NCI-H69 (cell line): ENCODE measurements at regions not wholly inside any gene's neighbourhood (a gene's known extent, or its start where the extent isn't known, plus 50 kb on each side); places are given as distances from the start of the nearest gene placed in this dataset.
"Not testable (repeated sequence)": the region's sequence is repeated elsewhere in the genome, so short reads cannot be mapped to it uniquely, and the experiment has no call there.

Experiments used
- DNase-seq: peaks from one replicate; lab custom pipeline; 2025; lab: John Stamatoyannopoulos, UW

DNA sequence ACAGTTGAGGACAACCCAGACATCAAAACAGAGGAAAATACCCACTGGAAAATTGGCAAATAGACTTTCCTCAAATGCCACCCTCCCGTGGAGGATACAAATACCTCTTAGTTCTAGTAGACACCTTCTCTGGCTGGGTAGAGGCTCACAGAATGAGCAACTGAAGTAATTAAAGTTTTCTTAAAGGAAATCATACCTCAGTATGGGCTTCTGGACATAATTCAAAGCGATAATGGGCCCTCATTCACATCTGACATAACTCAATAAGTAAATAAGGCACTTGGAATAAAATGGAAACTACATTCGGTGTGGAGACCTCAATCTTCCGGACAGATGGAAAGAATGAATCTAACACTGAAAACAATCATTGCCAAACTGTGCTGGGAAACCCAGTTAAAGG lies 115.2 kb upstream of the PLCL2 start:
- no peak for DNase-seq

DNA sequence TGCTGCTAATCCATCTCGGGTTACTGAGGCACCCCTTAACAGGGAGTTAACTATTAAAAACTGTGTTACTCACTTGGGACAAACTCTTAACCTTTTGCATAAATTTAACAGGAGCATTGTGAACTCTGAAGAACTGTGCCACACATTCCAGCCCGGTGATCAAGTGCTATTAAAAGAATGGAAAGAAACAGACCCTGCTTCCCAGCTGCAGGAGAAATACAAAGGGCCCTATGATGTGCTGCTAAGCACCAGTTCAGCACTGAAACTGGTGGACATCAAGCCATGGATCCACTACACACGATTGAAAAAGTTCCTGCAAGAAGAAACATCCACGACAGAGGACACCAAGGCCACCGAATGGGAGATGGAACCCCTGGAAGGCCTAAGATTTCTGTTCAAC lies 114.7 kb upstream of the PLCL2 start:
- DNase-seq: no peak

DNA sequence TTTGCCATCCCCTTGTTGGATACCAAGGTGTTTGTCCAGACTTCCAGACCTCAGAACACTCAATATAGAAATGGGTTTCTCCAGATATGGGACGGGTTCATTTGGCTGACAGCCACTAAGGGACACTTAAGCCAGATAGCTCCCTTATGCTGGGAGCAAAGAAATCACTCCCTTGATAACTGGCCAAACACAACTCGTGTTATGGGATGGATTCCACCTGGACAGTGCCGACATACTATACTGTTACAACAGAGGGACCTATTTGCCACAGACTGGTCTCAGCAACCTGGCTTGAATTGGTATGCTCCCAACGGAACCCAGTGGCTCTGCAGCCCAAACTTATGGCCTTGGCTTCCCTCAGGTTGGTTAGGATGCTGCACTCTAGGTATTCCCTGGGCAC lies 114.0 kb upstream of the PLCL2 start:
- no peak for DNase-seq

DNA sequence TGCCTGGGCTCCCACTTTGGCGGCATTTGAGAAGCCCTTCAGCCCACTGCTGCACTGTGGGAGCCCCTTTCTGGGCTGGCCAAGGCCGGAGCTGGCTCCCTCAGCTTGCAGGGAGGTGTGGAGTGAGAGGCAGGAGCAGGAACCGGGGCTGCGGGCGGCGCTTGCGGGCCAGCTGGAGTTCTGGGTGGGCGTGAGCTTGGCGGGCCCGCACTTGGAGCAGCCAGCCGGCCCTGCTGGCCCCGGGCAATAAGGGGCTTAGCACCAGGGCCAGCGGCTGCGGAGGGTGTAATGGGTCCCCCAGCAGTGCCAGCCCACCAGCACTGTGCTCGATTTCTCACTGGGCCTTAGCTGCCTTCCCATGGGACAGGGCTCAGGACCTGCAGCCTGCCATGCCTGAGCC lies 111.2 kb upstream of the PLCL2 start:
- DNase-seq: not testable (repeated sequence)

DNA sequence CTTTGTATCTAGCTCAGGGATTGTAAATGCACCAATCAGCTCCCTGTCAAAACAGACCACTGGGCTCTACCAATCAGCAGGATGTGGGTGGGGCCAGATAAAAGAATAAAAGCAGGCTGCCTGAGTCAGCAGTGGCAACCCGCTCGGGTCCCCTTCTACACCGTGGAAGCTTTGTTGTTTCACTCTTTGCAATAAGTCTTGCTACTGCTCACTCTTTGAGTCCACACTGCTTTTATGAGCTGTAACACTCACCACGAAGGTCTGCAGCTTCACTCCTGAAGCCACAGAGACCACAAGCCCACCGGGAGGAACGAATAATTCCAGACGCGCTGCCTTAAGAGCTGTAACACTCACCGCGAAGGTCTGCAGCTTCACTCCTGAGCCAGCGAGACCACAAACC lies 110.2 kb upstream of the PLCL2 start:
- DNase-seq: not testable (repeated sequence)

DNA sequence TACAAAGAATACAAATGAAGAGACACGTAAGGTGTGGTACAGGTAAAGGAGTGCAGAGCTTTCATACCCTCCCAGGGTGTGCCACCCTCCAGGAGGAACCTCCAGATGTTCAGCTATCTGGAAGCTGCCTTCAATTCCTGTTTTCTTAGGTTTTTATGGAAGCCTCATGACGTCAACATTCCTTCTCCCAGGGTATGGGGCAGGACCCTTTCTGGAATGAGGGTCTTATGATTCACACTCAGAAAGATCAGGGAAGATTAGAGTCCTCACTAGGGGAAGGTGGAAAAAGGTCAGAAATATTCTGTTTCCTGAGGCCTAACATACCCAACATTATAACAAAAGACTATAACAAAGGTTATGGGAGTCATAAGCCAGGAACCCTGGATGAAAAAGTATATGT lies 99.8 kb upstream of the PLCL2 start:
- no peak for DNase-seq

DNA sequence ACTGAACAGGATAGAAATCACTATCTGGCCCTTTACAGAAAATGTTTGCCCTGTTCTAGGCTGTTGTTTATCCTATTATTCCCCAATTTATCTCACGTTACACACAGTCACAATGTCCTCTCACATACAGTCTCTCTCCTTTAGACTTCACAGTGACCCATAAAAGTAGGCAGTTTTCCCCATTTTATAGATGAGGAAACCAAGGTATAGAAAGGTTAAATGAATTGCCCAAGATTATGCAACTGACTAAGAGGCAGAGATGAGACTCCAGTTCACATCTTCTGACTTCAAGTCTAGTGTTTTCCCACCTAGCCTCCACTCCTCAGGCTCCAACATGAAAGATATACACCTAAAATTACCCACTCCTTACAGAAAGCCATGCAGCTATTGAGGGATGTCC lies 99.3 kb upstream of the PLCL2 start:
- no peak for DNase-seq

DNA sequence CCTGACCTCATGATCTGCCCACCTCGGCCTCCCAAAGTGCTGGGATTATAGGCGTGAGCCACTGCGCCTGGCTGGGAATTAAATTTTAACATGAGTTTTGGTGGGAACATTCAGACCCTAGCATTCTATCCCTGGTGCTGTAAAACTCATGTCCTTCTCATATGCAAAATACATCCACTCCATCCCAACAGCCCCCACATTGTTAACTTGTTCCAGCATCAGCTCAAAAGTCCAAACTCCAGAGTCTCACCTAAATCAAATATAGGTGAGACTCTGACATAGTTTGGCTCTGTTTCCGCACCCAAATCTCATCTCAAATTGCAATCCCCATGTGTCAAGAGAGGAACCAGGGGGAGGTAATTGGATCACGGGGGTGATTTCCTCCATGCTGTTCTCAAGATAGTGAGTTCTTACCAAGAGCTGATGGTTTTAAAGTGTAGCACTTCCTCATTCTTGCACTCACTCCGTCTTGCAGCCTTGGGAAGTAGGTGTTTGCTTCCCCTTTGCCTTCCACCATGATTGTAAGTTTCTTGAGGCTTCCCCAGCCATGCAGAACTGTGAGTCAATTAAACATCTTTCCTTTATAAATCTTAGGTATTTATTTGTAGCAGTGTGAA lies 96.2 kb upstream of the PLCL2 start:
- no peak for DNase-seq

DNA sequence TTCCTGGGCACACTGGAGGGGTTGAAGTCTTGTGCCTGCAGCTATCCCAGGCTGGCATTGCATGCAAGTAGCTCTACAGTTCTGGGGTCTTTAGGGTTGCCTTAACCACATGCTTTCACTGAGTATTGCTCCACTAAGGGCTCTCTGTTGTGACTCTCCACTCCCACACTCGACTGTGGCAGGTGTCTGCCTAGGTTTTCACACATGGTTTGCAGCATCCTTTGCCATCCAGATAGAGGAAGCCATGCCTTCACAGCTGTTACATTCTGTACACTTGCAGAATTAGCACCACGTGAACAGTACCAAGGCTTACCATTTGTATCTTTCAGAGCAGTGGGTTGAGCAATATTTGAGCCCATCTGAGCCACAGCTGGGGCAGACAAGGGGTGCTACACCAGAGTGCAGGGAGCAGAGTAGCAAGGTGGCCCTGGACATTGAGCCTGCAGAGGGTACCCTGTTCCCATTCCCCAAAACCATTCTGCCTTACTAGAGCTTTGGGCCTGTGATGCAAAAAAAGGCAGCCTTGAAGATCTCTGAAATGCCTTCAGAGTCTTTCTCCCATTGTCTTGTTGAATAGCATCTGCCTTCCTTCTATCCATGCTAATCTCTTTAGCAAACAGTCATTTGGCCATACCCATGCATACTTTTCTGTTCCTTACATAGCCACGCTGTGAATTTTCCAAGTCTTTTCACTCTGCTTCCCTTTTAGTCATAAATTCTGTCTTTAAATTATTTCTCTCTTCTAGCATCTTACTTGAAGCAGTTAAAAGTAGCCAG lies 95.2 kb upstream of the PLCL2 start:
- no peak for DNase-seq

DNA sequence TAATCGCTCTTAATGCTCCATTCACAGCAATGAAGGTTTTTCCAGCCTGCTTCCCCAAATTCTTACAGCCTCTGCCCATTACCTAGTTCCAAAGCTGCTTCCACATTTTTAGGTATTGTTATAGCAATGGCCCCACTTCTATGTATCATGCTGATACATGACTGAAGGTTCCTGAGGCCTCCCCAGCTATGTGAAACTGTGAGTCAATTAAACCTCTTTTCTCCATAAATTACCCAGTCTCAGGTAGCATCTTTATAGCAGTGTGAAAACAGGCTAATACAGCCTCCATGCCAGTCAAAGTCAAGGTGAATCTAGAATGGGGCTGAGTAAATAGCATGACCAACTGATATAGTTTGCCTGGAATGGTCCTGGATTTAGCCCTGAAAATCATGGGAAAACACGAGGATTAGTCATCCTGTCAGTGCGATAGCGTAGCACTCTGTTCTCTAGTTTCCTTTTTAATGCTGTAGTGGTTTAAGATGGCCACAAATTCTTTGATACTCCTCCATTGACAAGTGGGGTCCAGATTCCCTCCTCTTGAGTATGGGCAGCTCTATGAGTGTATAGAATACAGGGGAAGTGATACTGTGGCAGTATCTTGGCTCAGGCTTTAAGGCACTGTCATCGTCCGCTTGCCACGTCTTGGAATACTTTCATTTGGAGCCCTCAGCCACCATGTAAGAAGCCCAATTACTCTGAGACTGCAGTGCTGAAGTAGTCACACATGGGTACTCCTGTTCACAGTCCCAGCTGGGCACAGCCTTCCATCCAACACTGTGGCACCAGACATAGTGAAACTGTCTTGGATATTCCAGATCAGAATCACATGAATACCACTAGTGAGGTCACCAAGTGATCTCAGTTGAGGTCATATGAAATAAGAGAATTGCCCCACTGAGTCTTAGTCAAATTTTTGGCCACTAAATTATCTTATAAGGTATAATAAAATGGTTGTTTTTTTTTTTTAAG lies 94.0 kb upstream of the PLCL2 start:
- DNase-seq: no peak

DNA sequence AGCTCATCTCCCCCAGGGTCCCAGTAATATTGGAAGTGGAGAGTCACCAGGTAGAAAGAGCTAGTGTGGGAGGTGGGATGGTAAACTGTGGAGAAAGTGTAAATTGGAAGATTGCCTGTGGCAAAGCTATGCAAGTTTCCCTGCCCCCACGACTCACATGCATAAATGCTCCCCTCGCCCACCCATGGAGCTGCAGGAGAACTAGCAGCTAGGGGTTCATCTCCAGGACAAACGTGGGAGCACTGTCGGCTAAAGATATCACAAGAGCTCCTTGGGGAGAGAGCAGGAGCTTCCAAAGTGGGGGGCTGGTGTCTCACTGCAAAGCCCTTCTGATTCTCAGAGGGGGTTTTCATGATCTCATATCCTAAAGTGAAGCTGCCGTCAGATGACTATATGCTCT lies 91.4 kb upstream of the PLCL2 start:
- DNase-seq: no peak

DNA sequence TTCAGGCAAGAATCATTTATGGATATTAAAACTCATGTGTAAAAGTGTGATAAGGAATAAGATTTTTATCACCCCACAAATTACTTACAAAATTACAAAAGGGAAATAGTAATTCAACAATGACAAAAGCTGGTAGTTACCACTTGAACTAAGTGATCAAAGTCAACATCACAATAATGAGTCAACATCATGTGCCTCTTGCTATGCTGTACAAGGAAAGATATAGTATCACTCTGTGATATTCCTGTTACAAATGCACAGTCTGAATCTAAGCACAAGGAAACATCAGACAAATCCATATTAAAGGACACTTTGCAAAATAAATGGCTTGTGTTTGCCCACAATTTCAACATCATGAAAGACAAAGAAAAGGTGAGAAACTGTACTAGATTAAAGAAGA lies 90.5 kb upstream of the PLCL2 start:
- DNase-seq: peak; percentile 14

DNA sequence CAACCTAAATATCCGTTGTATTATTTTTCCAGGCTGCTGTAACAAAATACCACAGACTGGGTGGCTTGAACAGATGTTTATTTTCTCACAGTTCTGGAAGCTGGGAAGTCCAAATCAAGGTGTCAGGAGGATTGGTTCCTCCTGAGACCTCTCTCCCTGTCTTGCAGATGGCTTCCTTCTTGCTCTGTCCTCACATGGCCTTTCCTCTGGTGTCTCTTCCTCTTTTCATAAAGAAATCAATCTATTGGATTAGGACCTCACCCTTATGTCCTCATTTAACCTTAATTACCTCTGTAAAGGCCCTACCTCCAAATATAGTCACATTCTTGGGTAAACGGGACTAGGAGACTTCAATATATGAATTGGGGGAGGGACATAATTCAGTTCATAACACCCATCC lies 89.2 kb upstream of the PLCL2 start:
- no peak for DNase-seq

DNA sequence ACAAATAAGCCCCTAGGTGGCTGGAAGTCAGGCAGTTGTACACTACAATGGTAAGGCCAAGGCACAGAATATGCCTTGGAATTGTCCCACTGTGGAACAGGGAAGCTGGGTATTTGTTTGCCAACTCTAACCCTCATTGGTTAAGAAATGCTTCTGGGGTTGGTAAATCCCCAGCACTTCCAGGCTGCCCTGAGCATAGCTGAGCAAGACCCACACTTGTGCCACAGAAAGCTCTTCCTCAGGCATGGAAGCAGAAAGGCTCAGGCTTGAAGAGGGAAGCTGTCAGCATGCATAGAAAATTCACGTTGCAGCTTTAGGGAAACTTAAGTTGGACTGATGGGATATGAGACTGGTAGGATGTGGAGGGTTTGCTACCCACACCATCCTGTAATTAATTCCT lies 86.9 kb upstream of the PLCL2 start:
- no peak for DNase-seq

DNA sequence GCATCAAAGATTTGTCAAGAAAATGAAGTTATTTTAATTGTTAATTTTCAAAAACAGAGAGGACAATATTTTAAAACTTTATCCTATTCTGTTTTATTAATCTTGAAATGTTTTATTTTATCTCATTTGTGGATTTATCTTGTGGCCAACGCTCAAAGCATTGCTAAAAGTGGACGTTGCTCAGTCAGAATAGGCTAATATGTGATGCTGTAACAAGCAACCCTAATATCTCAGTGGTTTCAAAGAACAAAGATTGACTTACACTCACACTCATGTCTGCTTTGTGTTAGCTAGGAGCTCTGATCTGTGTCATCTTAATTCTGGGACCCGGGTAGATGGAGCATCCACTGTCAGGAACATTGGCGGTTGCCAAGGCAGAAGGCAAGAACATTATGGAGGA lies 86.0 kb upstream of the PLCL2 start:
- DNase-seq: no peak

DNA sequence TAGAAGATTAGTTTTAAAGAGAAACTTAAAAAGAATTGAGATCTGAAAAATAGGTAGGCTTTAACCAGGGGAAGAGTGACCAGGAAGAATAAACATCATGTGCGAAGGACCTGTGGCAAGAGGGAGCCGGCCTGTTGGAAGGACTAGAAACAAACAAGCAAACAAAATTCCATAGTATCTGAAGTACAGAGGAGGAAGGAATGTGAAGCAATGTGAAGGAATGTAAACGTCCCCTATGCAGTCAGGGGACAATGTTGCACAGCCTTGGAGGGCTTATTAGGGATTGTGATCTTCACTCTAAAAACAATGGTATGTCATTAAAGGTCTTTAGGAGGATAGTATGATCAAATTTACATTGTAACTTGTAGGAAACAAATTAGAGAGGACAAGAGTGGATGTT lies 84.4 kb upstream of the PLCL2 start:
- DNase-seq: no peak

DNA sequence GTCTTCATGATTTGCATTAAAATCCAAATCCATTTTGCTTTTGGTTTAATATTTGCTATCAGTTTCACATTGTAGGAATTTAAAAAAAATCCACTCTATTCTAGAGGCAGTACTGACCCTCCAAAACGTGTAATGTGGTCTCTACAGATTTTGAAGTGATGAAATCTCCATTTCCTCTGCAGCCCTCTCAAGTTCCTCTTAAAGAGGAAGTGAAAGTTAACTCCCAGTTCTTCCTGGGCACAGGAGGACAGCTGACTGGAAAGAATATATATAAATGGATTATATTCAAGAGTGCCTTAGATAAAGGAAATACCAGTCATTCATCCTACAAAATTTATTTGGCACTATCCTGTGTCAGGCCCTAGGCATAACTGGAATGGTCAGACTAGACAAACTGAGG lies 83.5 kb upstream of the PLCL2 start:
- peak; percentile 53 for DNase-seq

DNA sequence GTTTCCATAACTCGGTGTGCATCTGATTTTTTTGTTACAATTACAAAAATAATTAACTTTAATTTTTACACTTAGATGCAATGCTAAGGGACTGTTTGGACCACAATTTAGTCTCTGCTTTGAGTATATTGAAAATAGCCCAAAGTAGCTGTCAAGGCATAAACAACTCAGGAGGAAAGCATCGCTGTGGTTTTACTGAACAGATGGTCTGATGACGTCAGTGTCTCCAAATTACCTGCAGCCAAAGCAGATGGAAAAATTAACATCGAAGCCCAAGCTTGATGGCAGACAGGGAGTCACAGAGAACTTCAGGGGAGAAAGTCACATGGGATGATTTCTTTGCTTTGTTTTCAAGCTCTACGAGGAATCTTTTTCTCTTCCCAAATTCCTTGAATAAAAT lies 83.1 kb upstream of the PLCL2 start:
- peak; percentile 91 for DNase-seq

DNA sequence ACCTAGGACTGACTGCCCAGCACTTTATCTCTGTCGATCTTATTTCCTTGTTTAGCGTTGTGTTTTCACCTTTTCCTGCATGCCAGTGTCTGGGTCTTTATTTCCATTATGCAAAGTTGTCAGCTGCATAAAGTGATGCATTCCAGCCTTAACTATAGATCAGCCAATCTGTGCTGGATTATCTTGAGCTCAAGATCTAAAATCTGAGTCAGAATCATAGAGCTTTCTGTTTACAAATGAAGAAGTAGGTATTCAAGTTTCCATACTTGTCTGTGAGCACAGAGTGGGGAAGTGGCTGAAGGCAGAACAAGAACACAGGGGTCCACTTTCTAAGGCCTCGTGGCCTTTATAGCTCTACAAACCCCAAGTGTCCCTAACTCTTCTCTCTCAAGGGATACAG lies 82.4 kb upstream of the PLCL2 start:
- peak; percentile 22 for DNase-seq

DNA sequence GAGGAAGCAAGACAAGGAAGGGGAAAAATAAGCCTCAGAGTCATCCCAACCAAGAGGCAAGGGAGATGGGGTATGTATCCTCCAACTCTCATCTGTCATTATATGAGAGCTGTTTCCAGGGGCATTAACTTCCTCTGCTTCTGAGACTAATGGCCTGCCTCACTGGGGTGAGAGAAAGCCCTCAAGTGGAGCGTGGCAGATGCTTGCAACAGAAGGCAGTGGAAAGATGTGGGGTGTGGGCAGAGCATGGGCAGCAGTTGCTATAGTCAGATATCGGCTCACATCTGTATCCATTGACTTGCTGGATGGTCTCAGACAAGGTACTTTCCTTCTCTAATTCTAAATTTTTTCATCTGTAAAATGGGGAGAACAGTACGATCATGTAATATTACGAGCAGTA lies 81.7 kb upstream of the PLCL2 start:
- peak; percentile 83 for DNase-seq

DNA sequence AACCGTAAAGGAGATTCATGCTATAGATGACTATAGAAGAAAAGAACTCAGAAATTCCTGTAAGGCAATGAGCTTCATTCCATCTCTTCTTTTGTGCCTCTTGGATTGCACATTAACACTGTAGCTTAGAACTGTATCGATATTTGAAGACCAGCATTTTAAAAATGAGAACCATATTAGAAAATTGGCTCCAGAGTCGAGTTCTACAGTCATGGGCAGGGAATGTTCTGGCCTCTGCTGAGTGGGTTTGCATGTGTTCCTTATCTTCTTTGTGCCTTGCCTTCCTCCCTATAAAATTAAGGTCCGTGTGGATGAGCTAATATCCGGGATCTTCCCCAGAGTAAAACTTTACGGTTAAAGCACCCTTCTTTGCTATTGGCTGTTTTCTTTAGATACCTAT lies 77.4 kb upstream of the PLCL2 start:
- no peak for DNase-seq

DNA sequence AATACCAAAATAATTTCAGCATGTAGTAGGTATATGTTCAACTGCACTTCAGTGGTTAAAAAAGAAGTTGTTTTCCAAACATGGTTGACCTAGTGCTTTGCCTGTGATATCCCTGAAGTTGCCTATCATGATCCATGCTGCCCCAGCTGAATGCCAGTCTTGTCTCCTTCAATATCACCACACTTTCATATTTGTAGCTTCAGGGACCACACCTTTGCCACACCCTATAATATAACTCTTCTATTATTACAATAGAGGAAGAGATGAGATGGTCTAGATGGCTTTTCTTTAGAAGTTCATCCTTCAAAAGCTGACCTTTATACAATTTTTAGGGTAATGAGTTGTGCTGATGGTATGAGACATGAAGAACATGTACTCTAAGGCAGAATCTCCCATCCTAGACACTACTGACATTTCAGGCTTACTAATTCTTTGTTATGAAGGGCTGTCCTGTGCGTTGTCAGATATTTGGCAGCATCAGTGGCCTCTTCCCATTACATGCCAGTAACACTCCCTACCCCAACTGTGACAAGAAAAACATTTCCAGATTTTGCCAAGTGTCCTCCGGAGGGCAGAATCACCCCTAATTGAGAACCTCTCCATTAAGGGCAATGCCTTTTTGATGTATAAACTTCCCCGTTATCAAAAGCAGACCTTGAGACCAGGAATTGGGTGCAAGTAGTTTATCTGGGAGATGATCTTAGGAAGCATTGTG lies 76.2 kb upstream of the PLCL2 start:
- DNase-seq: peak; percentile 30
